ENCODE measurements at regions not wholly inside any gene's neighbourhood (a gene's known extent, or its start where the extent isn't known, plus 50 kb on each side); places are given as distances from the start of the nearest gene placed in this dataset.

DNA sequence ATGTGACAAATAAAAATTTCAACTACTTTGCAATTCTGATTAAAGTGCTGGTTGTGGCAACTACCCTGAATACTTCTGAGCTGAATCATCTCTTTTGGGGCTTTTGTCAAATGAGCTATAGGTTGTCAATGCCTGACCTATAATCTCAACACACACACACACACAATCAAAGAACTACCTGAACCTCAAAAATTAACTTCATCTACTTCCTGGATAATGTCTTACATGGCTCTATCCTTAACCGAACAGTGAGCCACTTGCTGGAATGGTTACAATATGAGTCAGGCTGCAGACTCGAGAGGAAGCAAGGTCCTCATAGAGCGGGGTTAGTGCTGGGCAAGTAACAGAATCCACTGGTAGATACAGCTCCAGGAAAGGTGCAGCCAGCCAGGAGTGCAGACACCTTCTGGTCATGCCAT is 70.6 kb upstream of the DST start:
- Histone ChIP-seq H3K4me1 (ENCODE audit: control insufficient read depth in 1 of 2, insufficient read depth in 2 of 2, low read length in 2 of 2) (peaks cover 13 to 16% of the 10 kb centered on the region in 2 donors), H3K27ac (ENCODE audit: low read depth in 1 of 2, low read length in 2 of 2) (no peak overlapping the region), H3K9ac (ENCODE audit: insufficient read depth, low read length, poor library complexity, severe bottlenecking) (no peak overlapping the region), H3K27me3 (ENCODE audit: control insufficient read depth in 2 of 2, insufficient read depth in 2 of 2, low read length in 2 of 2) (no peaks in the 10 kb centered on the region), H3K36me3 (replicated peaks in 1 of 2; ENCODE audit: control insufficient read depth in 1 of 2, insufficient read depth in 2 of 2, low read length in 2 of 2) (no peaks in the 10 kb centered on the region), H3K4me2 (replicated peaks; ENCODE audit: extremely low read depth, low read length, poor library complexity, severe bottlenecking) (no peak overlapping the region), H2AFZ (ENCODE audit: insufficient read depth, low read depth, low read length, poor library complexity, severe bottlenecking) (no peak overlapping the region), H3K79me2 (ENCODE audit: insufficient read depth, low read length) (no peaks in the 10 kb centered on the region), H3K4me3 (replicated peaks in 1 of 3; ENCODE audit: low read depth in 2 of 3, low read length in 3 of 3) (no peak overlapping the region), H3K9me3 (replicated peaks in 1 of 2; ENCODE audit: control insufficient read depth in 1 of 2, insufficient read depth in 1 of 2, low read length in 2 of 2) (no peaks in the 10 kb centered on the region), H4K20me1 (ENCODE audit: insufficient read depth, low read length) (no peaks in the 10 kb centered on the region)
- peaks cover 17% of the 10 kb centered on the region for H3K4me1 Mint-ChIP-seq
- no peaks in the 10 kb centered on the region for H3K27me3 Mint-ChIP-seq (ENCODE audit: low read depth in 3 of 3)
- TF ChIP-seq, protein P1, sequence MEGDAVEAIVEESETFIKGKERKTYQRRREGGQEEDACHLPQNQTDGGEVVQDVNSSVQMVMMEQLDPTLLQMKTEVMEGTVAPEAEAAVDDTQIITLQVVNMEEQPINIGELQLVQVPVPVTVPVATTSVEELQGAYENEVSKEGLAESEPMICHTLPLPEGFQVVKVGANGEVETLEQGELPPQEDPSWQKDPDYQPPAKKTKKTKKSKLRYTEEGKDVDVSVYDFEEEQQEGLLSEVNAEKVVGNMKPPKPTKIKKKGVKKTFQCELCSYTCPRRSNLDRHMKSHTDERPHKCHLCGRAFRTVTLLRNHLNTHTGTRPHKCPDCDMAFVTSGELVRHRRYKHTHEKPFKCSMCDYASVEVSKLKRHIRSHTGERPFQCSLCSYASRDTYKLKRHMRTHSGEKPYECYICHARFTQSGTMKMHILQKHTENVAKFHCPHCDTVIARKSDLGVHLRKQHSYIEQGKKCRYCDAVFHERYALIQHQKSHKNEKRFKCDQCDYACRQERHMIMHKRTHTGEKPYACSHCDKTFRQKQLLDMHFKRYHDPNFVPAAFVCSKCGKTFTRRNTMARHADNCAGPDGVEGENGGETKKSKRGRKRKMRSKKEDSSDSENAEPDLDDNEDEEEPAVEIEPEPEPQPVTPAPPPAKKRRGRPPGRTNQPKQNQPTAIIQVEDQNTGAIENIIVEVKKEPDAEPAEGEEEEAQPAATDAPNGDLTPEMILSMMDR (IDR thresholded peaks at IDR 0.05) = no peak
- H3K36me3 Mint-ChIP-seq = no peaks in the 10 kb centered on the region
- H3K9me3 Mint-ChIP-seq = peaks cover 0 to 2% (median 0%) of the 10 kb centered on the region in 7 donors
- no peak for DNase-seq
- H3K4me3 Mint-ChIP-seq = no peak overlapping the region
- intact Hi-C loops (cut with micrococcal nuclease) = no loop called here
- WGBS (ENCODE audit: insufficient coverage) = 82% methylated on average over 2 of the region's 3 CpGs
- no peak overlapping the region for H3K27ac Mint-ChIP-seq

DNA sequence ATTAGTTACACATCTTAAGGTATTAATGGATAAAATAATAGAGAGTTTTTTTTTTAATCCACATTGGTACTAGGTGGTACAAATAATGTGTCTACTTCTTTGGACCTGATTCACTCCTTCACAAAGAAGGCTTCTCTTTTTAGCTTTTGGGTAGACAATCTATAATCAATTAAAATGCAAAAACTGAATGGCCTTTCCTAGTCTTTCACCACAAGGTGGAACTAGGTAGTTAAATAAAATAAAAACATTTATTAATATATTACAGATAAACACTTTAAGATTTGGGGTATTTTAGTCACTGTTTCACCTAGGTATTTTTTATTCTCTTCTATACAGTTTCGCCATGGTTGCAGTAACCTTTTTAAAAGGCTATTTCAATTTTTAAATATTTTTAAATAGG is 68.3 kb upstream of the DST start:
- Histone ChIP-seq H3K4me2 (replicated peaks; ENCODE audit: extremely low read depth, low read length, poor library complexity, severe bottlenecking) (no peak overlapping the region), H2AFZ (ENCODE audit: insufficient read depth, low read depth, low read length, poor library complexity, severe bottlenecking) (no peak overlapping the region), H3K27ac (ENCODE audit: low read depth in 1 of 2, low read length in 2 of 2) (no peak overlapping the region), H4K20me1 (ENCODE audit: insufficient read depth, low read length) (no peaks in the 10 kb centered on the region), H3K9ac (ENCODE audit: insufficient read depth, low read length, poor library complexity, severe bottlenecking) (no peak overlapping the region), H3K79me2 (ENCODE audit: insufficient read depth, low read length) (no peaks in the 10 kb centered on the region), H3K4me1 (ENCODE audit: control insufficient read depth in 1 of 2, insufficient read depth in 2 of 2, low read length in 2 of 2) (peaks cover 14 to 18% of the 10 kb centered on the region in 2 donors), H3K27me3 (ENCODE audit: control insufficient read depth in 2 of 2, insufficient read depth in 2 of 2, low read length in 2 of 2) (no peaks in the 10 kb centered on the region), H3K4me3 (replicated peaks in 1 of 3; ENCODE audit: low read depth in 2 of 3, low read length in 3 of 3) (no peak overlapping the region), H3K36me3 (replicated peaks in 1 of 2; ENCODE audit: control insufficient read depth in 1 of 2, insufficient read depth in 2 of 2, low read length in 2 of 2) (no peaks in the 10 kb centered on the region), H3K9me3 (replicated peaks in 1 of 2; ENCODE audit: control insufficient read depth in 1 of 2, insufficient read depth in 1 of 2, low read length in 2 of 2) (no peaks in the 10 kb centered on the region)
- no peaks in the 10 kb centered on the region for H3K36me3 Mint-ChIP-seq
- DNase-seq = no peak
- no peak overlapping the region for H3K4me3 Mint-ChIP-seq
- intact Hi-C loops (cut with micrococcal nuclease) = no loop called here
- H3K9me3 Mint-ChIP-seq = no peaks in the 10 kb centered on the region
- WGBS (ENCODE audit: insufficient coverage) = no CpG with 5 or more reads among the region's 1 CpG
- H3K27me3 Mint-ChIP-seq (ENCODE audit: low read depth in 3 of 3) = peaks cover 0 to 2% (median under 1%) of the 10 kb centered on the region in 3 donors
- no peak overlapping the region for H3K27ac Mint-ChIP-seq
- TF ChIP-seq, protein P1 (IDR thresholded peaks at IDR 0.05) = no peak
- H3K4me1 Mint-ChIP-seq = peaks cover 17% of the 10 kb centered on the region
